ENCODE measurements at regions not wholly inside any gene's neighbourhood (a gene's known extent, or its start where the extent isn't known, plus 50 kb on each side); places are given as distances from the start of the nearest gene placed in this dataset.

- TF ChIP-seq CTCF (IDR thresholded peaks at IDR 0.05) (no peak), POLR2A (IDR thresholded peaks at IDR 0.05) (no peak)
Observed at GRCh38 chr6:21791056-21791455, 197.5 kb downstream of the SOX4 start.
